ENCODE measurements at regions not wholly inside any gene's neighbourhood (a gene's known extent, or its start where the extent isn't known, plus 50 kb on each side); places are given as distances from the start of the nearest gene placed in this dataset.

DNA sequence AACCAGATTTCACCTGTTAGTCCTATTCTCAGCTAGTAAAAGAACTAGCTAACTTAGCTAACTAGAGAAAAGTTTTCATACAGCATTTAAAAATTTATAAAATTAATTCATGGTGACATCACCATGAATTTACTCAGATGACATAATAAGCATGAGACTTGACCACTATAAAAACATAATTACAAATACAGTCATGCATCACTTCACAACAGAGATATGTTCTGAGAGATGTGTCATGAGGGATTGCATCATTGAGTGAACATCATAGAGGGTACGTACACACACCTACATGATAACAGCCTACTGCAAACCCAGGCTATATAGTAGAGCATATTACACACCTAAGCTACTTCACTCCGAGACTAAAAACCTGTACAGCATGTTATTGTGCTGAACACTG is 481.3 kb upstream of the CHAC2 start (continued):
- TF ChIP-seq, protein P1, sequence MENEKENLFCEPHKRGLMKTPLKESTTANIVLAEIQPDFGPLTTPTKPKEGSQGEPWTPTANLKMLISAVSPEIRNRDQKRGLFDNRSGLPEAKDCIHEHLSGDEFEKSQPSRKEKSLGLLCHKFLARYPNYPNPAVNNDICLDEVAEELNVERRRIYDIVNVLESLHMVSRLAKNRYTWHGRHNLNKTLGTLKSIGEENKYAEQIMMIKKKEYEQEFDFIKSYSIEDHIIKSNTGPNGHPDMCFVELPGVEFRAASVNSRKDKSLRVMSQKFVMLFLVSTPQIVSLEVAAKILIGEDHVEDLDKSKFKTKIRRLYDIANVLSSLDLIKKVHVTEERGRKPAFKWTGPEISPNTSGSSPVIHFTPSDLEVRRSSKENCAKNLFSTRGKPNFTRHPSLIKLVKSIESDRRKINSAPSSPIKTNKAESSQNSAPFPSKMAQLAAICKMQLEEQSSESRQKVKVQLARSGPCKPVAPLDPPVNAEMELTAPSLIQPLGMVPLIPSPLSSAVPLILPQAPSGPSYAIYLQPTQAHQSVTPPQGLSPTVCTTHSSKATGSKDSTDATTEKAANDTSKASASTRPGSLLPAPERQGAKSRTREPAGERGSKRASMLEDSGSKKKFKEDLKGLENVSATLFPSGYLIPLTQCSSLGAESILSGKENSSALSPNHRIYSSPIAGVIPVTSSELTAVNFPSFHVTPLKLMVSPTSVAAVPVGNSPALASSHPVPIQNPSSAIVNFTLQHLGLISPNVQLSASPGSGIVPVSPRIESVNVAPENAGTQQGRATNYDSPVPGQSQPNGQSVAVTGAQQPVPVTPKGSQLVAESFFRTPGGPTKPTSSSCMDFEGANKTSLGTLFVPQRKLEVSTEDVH (IDR thresholded peaks at IDR 0.05; ENCODE audit: low read depth, partially characterized antibody), result no peak
- TF ChIP-seq ZNF622 (IDR thresholded peaks at IDR 0.05) (no peak), ZZZ3 (IDR thresholded peaks at IDR 0.05; ENCODE audit: control insufficient read depth, insufficient read length, low read depth) (no peak)

DNA sequence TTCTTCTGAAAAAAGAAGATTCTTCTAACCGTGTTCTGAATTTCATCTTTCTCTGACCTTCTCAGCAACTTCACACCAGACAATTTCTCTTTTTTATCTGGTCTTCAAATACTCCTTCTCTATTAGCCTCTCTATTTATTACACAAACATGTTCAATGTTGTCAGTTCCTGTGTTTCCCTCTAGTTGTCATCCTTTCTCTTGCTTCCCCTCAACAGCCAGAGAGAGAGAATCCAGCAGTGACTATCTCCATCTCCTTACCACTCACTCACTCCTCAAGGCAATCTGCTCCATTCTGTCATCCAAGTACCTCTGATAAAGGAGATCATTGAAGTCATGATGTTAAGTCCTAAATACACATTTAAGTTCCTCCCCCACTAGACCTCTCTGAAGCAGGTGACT is 491.9 kb upstream of the CHAC2 start:
- SMC1A ChIA-PET (ENCODE audit: uncharacterized antibody, unreplicated experiment), result no interaction called here
- Histone ChIP-seq H3K4me2 (ENCODE audit: control insufficient read depth, insufficient read depth) (no peak overlapping the region), H3K9me3 (replicated peaks; ENCODE audit: control insufficient read depth, insufficient read depth, low read length) (no peaks in the 10 kb centered on the region), H3K9ac (ENCODE audit: control insufficient read depth, insufficient read depth, low read length) (no peak overlapping the region), H3K27me3 (replicated peaks in 1 of 2; ENCODE audit: control insufficient read depth in 2 of 2, insufficient read depth in 2 of 2, low read length in 1 of 2) (no peaks in the 10 kb centered on the region), H4K20me1 (ENCODE audit: control insufficient read depth, insufficient read depth) (no peaks in the 10 kb centered on the region), H3K27ac (ENCODE audit: control insufficient read depth, insufficient read depth) (no peak overlapping the region), H3K36me3 (ENCODE audit: control insufficient read depth in 2 of 2, insufficient read depth in 2 of 2, low read length in 1 of 2) (no peaks in the 10 kb centered on the region), H3K79me2 (ENCODE audit: control insufficient read depth, insufficient read depth, low read length) (no peaks in the 10 kb centered on the region), H3K4me3 (no peak overlapping the region), H2AFZ (ENCODE audit: control insufficient read depth, low read depth, low read length) (no peak overlapping the region), H3K4me1 (ENCODE audit: control insufficient read depth, insufficient read depth, low read length) (no peaks in the 10 kb centered on the region)
- intact Hi-C loops (cut with micrococcal nuclease; ENCODE audit: unreplicated experiment), result no loop called here
- POLR2A ChIA-PET, result no interaction called here
- no peak for FAIRE-seq
- DNase-seq (ENCODE audit: low read depth, low spot score), result no peak
- CTCF ChIA-PET, result no interaction called here
- RAD21 ChIA-PET (ENCODE audit: unreplicated experiment), result no interaction called here
- no peak for ATAC-seq
- BruUV-seq (replicated peaks), result no TSS peak
- WGBS (ENCODE audit: insufficient coverage, insufficient replicate concordance, low lambda C conversion rate, missing lambda C conversion rate), result 0% methylated on average over 1 of the region's 1 CpG
- in situ Hi-C loops (cut with MboI), result no loop called here
- no peak for TF ChIP-seq HDAC6 (IDR thresholded peaks at IDR 0.05; ENCODE audit: unreplicated experiment)
- no peak for TF ChIP-seq BCL11A (IDR thresholded peaks at IDR 0.05; ENCODE audit: low read depth, low read length)
- TF ChIP-seq ZNF24 (IDR thresholded peaks at IDR 0.05), result no peak
- TF ChIP-seq, protein P2, sequence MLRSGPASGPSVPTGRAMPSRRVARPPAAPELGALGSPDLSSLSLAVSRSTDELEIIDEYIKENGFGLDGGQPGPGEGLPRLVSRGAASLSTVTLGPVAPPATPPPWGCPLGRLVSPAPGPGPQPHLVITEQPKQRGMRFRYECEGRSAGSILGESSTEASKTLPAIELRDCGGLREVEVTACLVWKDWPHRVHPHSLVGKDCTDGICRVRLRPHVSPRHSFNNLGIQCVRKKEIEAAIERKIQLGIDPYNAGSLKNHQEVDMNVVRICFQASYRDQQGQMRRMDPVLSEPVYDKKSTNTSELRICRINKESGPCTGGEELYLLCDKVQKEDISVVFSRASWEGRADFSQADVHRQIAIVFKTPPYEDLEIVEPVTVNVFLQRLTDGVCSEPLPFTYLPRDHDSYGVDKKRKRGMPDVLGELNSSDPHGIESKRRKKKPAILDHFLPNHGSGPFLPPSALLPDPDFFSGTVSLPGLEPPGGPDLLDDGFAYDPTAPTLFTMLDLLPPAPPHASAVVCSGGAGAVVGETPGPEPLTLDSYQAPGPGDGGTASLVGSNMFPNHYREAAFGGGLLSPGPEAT (IDR thresholded peaks at IDR 0.05; ENCODE audit: low read depth), result no peak
- TF ChIP-seq KLF5 (IDR thresholded peaks at IDR 0.05; ENCODE audit: partially characterized antibody), result no peak
- no peak for TF ChIP-seq GABPA (IDR thresholded peaks at IDR 0.05; ENCODE audit: low read depth)
- TF ChIP-seq CHD2 (IDR thresholded peaks at IDR 0.05; ENCODE audit: borderline replicate concordance, low read depth, low read length), result no peak
- TF ChIP-seq, protein P3, sequence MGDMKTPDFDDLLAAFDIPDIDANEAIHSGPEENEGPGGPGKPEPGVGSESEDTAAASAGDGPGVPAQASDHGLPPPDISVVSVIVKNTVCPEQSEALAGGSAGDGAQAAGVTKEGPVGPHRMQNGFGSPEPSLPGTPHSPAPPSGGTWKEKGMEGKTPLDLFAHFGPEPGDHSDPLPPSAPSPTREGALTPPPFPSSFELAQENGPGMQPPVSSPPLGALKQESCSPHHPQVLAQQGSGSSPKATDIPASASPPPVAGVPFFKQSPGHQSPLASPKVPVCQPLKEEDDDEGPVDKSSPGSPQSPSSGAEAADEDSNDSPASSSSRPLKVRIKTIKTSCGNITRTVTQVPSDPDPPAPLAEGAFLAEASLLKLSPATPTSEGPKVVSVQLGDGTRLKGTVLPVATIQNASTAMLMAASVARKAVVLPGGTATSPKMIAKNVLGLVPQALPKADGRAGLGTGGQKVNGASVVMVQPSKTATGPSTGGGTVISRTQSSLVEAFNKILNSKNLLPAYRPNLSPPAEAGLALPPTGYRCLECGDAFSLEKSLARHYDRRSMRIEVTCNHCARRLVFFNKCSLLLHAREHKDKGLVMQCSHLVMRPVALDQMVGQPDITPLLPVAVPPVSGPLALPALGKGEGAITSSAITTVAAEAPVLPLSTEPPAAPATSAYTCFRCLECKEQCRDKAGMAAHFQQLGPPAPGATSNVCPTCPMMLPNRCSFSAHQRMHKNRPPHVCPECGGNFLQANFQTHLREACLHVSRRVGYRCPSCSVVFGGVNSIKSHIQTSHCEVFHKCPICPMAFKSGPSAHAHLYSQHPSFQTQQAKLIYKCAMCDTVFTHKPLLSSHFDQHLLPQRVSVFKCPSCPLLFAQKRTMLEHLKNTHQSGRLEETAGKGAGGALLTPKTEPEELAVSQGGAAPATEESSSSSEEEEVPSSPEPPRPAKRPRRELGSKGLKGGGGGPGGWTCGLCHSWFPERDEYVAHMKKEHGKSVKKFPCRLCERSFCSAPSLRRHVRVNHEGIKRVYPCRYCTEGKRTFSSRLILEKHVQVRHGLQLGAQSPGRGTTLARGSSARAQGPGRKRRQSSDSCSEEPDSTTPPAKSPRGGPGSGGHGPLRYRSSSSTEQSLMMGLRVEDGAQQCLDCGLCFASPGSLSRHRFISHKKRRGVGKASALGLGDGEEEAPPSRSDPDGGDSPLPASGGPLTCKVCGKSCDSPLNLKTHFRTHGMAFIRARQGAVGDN (IDR thresholded peaks at IDR 0.05), result no peak
- TF ChIP-seq, protein P4, sequence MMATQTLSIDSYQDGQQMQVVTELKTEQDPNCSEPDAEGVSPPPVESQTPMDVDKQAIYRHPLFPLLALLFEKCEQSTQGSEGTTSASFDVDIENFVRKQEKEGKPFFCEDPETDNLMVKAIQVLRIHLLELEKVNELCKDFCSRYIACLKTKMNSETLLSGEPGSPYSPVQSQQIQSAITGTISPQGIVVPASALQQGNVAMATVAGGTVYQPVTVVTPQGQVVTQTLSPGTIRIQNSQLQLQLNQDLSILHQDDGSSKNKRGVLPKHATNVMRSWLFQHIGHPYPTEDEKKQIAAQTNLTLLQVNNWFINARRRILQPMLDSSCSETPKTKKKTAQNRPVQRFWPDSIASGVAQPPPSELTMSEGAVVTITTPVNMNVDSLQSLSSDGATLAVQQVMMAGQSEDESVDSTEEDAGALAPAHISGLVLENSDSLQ (IDR thresholded peaks at IDR 0.05), result no peak
- TF ChIP-seq, protein P5, sequence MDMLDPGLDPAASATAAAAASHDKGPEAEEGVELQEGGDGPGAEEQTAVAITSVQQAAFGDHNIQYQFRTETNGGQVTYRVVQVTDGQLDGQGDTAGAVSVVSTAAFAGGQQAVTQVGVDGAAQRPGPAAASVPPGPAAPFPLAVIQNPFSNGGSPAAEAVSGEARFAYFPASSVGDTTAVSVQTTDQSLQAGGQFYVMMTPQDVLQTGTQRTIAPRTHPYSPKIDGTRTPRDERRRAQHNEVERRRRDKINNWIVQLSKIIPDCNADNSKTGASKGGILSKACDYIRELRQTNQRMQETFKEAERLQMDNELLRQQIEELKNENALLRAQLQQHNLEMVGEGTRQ (IDR thresholded peaks at IDR 0.05; ENCODE audit: borderline replicate concordance, low read depth, low read length), result no peak
- no peak for TF ChIP-seq ESRRA (IDR thresholded peaks at IDR 0.05; ENCODE audit: low read length)
